Endothelial cell (in vitro differentiated cells): ENCODE measurements at regions not wholly inside any gene's neighbourhood (a gene's known extent, or its start where the extent isn't known, plus 50 kb on each side); places are given as distances from the start of the nearest gene placed in this dataset.
A peak's percentile ranks its signal among the peaks of the same experiment; 100 is the strongest.

Source experiments
- DNase-seq: peaks from one replicate; pipeline ENCODE4 v3.0.0; 2021; ENCODE audit warnings: low spot score
- H3K27ac Mint-ChIP-seq: one replicate; pipeline ENCODE4 v1.8.0; 2021; ENCODE audit warnings: mixed read lengths, inconsistent platforms; ENCODE audit not compliant: unreplicated experiment
- H3K27me3 Mint-ChIP-seq: one replicate; pipeline ENCODE4 v1.8.0; 2021; ENCODE audit warnings: mild to moderate bottlenecking, moderate library complexity, mixed read lengths, inconsistent platforms; ENCODE audit not compliant: unreplicated experiment
- H3K36me3 Mint-ChIP-seq: one replicate; pipeline ENCODE4 v1.8.0; 2021; ENCODE audit warnings: mild to moderate bottlenecking, low read depth, mixed read lengths, inconsistent platforms; ENCODE audit not compliant: unreplicated experiment
- H3K4me1 Mint-ChIP-seq: one replicate; pipeline ENCODE4 v1.8.0; 2021; ENCODE audit warnings: mild to moderate bottlenecking, mixed read lengths, inconsistent platforms; ENCODE audit not compliant: unreplicated experiment
- H3K4me3 Mint-ChIP-seq: one replicate; pipeline ENCODE4 v1.8.0; 2021; ENCODE audit warnings: mild to moderate bottlenecking, mixed read lengths, inconsistent platforms; ENCODE audit not compliant: unreplicated experiment
- H3K9me3 Mint-ChIP-seq: one replicate; pipeline ENCODE4 v1.8.0; 2021; ENCODE audit warnings: mixed read lengths, inconsistent platforms; ENCODE audit not compliant: unreplicated experiment
- TF ChIP-seq, protein P1 (sequence below): fragments of 200-600 bp; sonication (generic); IDR thresholded peaks from one replicate; pipeline ENCODE4 v1.5.0; 2021; ENCODE audit warnings: antibody characterized with exemption; ENCODE audit not compliant: unreplicated experiment

- Mint-ChIP-seq H3K4me1 (peaks cover 37% of the 10 kb centered on the region), H3K4me3 (no peak overlapping the region), H3K9me3 (no peaks in the 10 kb centered on the region), H3K27ac (no peak overlapping the region), H3K36me3 (no peaks in the 10 kb centered on the region), H3K27me3 (peaks cover 6% of the 10 kb centered on the region)
- TF ChIP-seq, protein P1, sequence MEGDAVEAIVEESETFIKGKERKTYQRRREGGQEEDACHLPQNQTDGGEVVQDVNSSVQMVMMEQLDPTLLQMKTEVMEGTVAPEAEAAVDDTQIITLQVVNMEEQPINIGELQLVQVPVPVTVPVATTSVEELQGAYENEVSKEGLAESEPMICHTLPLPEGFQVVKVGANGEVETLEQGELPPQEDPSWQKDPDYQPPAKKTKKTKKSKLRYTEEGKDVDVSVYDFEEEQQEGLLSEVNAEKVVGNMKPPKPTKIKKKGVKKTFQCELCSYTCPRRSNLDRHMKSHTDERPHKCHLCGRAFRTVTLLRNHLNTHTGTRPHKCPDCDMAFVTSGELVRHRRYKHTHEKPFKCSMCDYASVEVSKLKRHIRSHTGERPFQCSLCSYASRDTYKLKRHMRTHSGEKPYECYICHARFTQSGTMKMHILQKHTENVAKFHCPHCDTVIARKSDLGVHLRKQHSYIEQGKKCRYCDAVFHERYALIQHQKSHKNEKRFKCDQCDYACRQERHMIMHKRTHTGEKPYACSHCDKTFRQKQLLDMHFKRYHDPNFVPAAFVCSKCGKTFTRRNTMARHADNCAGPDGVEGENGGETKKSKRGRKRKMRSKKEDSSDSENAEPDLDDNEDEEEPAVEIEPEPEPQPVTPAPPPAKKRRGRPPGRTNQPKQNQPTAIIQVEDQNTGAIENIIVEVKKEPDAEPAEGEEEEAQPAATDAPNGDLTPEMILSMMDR = no peak
- no peak for DNase-seq
These were observed 67.4 kb upstream of the ZEB2 start for GRCh38 chr2:144587306-144587705.

DNA sequence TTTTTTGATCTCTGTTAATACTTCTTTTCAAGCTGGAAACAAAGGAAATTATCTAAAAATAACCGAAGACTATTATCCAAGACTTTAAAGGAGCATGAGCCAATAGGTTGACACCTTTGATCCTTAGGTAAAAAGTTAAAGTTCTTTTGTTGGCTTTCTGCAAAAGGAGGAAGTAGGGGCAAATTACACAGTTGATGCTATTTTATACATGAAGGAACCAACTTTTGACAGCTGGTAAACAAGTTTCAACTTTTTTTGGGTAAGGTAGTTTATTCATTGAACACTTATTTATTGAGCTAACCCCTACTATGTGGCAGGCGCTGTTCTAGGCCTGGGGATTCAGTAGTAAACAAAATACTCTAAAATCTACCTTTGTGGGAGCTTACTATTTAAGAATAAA lies 66.6 kb upstream of the ZEB2 start:
- H3K4me3 Mint-ChIP-seq = no peak overlapping the region
- no peaks in the 10 kb centered on the region for H3K36me3 Mint-ChIP-seq
- H3K27ac Mint-ChIP-seq = no peak overlapping the region
- peaks cover 5% of the 10 kb centered on the region for H3K27me3 Mint-ChIP-seq
- no peaks in the 10 kb centered on the region for H3K9me3 Mint-ChIP-seq
- no peak for DNase-seq
- H3K4me1 Mint-ChIP-seq = peaks cover 36% of the 10 kb centered on the region
- TF ChIP-seq, protein P1 = no peak

DNA sequence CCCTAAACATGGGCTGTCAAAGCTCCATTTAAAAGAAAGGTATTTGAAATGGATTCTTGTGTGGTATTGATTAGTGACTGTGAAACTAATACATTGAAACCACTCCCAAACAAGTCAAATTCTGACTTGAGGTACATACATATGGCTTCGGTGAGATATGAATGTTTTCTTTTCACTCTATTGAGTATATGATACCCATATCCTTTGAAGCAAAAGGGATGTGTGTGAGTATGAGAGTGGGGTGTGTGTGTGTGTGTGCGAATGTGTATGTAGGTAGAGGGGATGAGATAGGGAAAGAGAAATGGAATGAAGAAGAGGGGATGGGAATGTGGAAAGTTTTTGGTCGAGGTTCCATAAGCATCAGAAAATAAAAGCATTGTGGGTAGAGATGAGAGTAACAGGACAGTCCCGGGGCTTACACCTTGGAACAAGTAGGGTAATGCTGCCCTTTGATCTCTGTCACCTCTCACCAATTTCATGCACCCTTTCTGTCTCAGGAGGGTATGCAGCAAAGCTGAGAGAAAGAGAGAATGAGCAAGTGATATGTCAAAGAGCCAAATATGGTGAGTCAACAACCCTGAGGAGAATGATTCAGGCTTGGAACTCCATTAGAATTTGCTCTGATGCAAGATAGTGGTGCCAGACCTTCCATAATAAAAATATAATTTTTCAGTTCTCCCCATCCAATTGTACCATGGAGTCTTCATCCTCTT lies 64.0 kb upstream of the ZEB2 start:
- Mint-ChIP-seq H3K36me3 (no peaks in the 10 kb centered on the region), H3K27ac (peak overlapping the region; percentile 93), H3K27me3 (peaks cover 3% of the 10 kb centered on the region), H3K4me1 (peaks cover 49% of the 10 kb centered on the region), H3K9me3 (no peaks in the 10 kb centered on the region), H3K4me3 (no peak overlapping the region)
- DNase-seq = no peak
- TF ChIP-seq, protein P1 = no peak

GRCh38 chr2:144583381-144583729 lies 63.4 kb upstream of the ZEB2 start:
- peaks cover 49% of the 10 kb centered on the region for H3K4me1 Mint-ChIP-seq

More at GRCh38 chr2:144583381-144583729, 63.4 kb upstream of the ZEB2 start:
- TF ChIP-seq, protein P1 = no peak
- Mint-ChIP-seq H3K27ac (peak overlapping the region; percentile 93), H3K9me3 (no peaks in the 10 kb centered on the region), H3K36me3 (no peaks in the 10 kb centered on the region), H3K4me3 (no peak overlapping the region), H3K27me3 (peaks cover 3% of the 10 kb centered on the region)
- no peak for DNase-seq
